Activated CD8-positive, alpha-beta memory T cell treated with anti-CD3 and anti-CD28 coated beads, Interleukin-2, amount 50 U/mL, for 48 hours (primary cell): ENCODE measurements at regions not wholly inside any gene's neighbourhood (a gene's known extent, or its start where the extent isn't known, plus 50 kb on each side); places are given as distances from the start of the nearest gene placed in this dataset.

Experiments used
- DNase-seq: peaks from one replicate; pipeline ENCODE4 v3.0.0-alpha.2; 2020

GRCh38 chr9:106358331-106358730 is 504.6 kb upstream of the ZNF462 start:
- no peak for DNase-seq

GRCh38 chr9:106376689-106377088 is 486.3 kb upstream of the ZNF462 start:
- DNase-seq, result no peak

- DNase-seq, result no peak
Observed at GRCh38 chr9:106383072-106383471, 479.9 kb upstream of the ZNF462 start.

GRCh38 chr9:106387965-106388364 is 475.0 kb upstream of the ZNF462 start:
- DNase-seq, result no peak

- no peak for DNase-seq
Observed at GRCh38 chr9:106393226-106393625, 469.7 kb upstream of the ZNF462 start.

- no peak for DNase-seq
Observed at GRCh38 chr9:106400170-106400569, 462.8 kb upstream of the ZNF462 start.

GRCh38 chr9:106400950-106401349 is 462.0 kb upstream of the ZNF462 start:
- DNase-seq, result no peak

- DNase-seq, result no peak
Observed at GRCh38 chr9:106403081-106403480, 459.9 kb upstream of the ZNF462 start.

GRCh38 chr9:106404137-106404536 is 458.8 kb upstream of the ZNF462 start:
- DNase-seq, result no peak

- no peak for DNase-seq
Observed at GRCh38 chr9:106405871-106406435, 457.0 kb upstream of the ZNF462 start.

- no peak for DNase-seq
Observed at GRCh38 chr9:106414042-106414441, 448.9 kb upstream of the ZNF462 start.

- DNase-seq, result no peak
Observed at GRCh38 chr9:106417685-106418084, 445.3 kb upstream of the ZNF462 start.

- DNase-seq, result no peak
Observed at GRCh38 chr9:106419829-106420228, 443.1 kb upstream of the ZNF462 start.

- no peak for DNase-seq
Observed at GRCh38 chr9:106420511-106420944, 442.4 kb upstream of the ZNF462 start.

GRCh38 chr9:106421772-106422171 is 441.2 kb upstream of the ZNF462 start:
- DNase-seq, result no peak

- DNase-seq, result no peak
Observed at GRCh38 chr9:106423575-106423974, 439.4 kb upstream of the ZNF462 start.

- DNase-seq, result no peak
Observed at GRCh38 chr9:106432631-106433030, 430.3 kb upstream of the ZNF462 start.

- no peak for DNase-seq
Observed at GRCh38 chr9:106438928-106439327, 424.0 kb upstream of the ZNF462 start.

- no peak for DNase-seq
Observed at GRCh38 chr9:106441283-106441682, 421.7 kb upstream of the ZNF462 start.

- no peak for DNase-seq
Observed at GRCh38 chr9:106443520-106443919, 419.4 kb upstream of the ZNF462 start.

- DNase-seq, result no peak
Observed at GRCh38 chr9:106445107-106445506, 417.9 kb upstream of the ZNF462 start.

- no peak for DNase-seq
Observed at GRCh38 chr9:106449336-106449927, 413.5 kb upstream of the ZNF462 start.

GRCh38 chr9:106450549-106450948 is 412.4 kb upstream of the ZNF462 start:
- no peak for DNase-seq

- no peak for DNase-seq
Observed at GRCh38 chr9:106451223-106451622, 411.7 kb upstream of the ZNF462 start.

GRCh38 chr9:106456581-106456980 is 406.4 kb upstream of the ZNF462 start:
- no peak for DNase-seq
